Activated CD4-positive, alpha-beta T cell treated with anti-CD3 and anti-CD28 coated beads, Interleukin-2, amount 10 ng/mL, durations not matched to agents 7 days and 5 days (primary cell): ENCODE measurements at regions not wholly inside any gene's neighbourhood (a gene's known extent, or its start where the extent isn't known, plus 50 kb on each side); places are given as distances from the start of the nearest gene placed in this dataset.
"Not testable (repeated sequence)": the region's sequence is repeated elsewhere in the genome, so short reads cannot be mapped to it uniquely, and the experiment has no call there.

Source experiments
- CTCF ChIA-PET: fragments of 350-600 bp; sonication (Branson Sonifier 250); formaldehyde crosslinking; loops from one replicate; lab custom pipeline; 2021; ENCODE audit warnings: antibody characterized with exemption; lab: Charles Lee
- POLR2A ChIA-PET: fragments of 350-600 bp; sonication (Branson Sonifier 250); formaldehyde crosslinking; loops from one replicate; lab custom pipeline; 2021; ENCODE audit warnings: antibody characterized with exemption; lab: Charles Lee
- DNase-seq: peaks from one replicate; pipeline ENCODE4 v3.0.0-alpha.2; 2020
- H3K27ac Mint-ChIP-seq: one replicate; pipeline ENCODE4 v1.8.0; 2021; ENCODE audit warnings: mild to moderate bottlenecking, moderate library complexity, mixed read lengths
- H3K27me3 Mint-ChIP-seq: one replicate; pipeline ENCODE4 v1.8.0; 2021; ENCODE audit warnings: mixed read lengths
- H3K36me3 Mint-ChIP-seq: one replicate; pipeline ENCODE4 v1.8.0; 2021; ENCODE audit warnings: low read depth, mixed read lengths
- H3K4me1 Mint-ChIP-seq: one replicate; pipeline ENCODE4 v1.8.0; 2021; ENCODE audit warnings: mixed read lengths
- H3K4me3 Mint-ChIP-seq: one replicate; pipeline ENCODE4 v1.8.0; 2021; ENCODE audit warnings: mild to moderate bottlenecking, moderate library complexity, mixed read lengths
- H3K9me3 Mint-ChIP-seq: one replicate; pipeline ENCODE4 v1.8.0; 2021; ENCODE audit warnings: mixed read lengths

GRCh38 chr5:102554082-102554481 is 55.3 kb upstream of the SLCO6A1 start:
- ChIA-PET CTCF (no interaction called here), POLR2A (no interaction called here)
- no peak for DNase-seq
- peaks cover 11% of the 10 kb centered on the region for H3K27me3 Mint-ChIP-seq
- no peaks in the 10 kb centered on the region for H3K36me3 Mint-ChIP-seq
- H3K27ac Mint-ChIP-seq: no peak overlapping the region
- H3K4me3 Mint-ChIP-seq: no peak overlapping the region
- no peaks in the 10 kb centered on the region for H3K4me1 Mint-ChIP-seq
- no peaks in the 10 kb centered on the region for H3K9me3 Mint-ChIP-seq

GRCh38 chr5:102554728-102555127 is 55.9 kb upstream of the SLCO6A1 start:
- Mint-ChIP-seq H3K4me3 (no peak overlapping the region), H3K27me3 (peaks cover 10% of the 10 kb centered on the region), H3K27ac (no peak overlapping the region), H3K4me1 (no peaks in the 10 kb centered on the region), H3K36me3 (no peaks in the 10 kb centered on the region), H3K9me3 (no peaks in the 10 kb centered on the region)
- DNase-seq: no peak
- ChIA-PET POLR2A (no interaction called here), CTCF (no interaction called here)

DNA sequence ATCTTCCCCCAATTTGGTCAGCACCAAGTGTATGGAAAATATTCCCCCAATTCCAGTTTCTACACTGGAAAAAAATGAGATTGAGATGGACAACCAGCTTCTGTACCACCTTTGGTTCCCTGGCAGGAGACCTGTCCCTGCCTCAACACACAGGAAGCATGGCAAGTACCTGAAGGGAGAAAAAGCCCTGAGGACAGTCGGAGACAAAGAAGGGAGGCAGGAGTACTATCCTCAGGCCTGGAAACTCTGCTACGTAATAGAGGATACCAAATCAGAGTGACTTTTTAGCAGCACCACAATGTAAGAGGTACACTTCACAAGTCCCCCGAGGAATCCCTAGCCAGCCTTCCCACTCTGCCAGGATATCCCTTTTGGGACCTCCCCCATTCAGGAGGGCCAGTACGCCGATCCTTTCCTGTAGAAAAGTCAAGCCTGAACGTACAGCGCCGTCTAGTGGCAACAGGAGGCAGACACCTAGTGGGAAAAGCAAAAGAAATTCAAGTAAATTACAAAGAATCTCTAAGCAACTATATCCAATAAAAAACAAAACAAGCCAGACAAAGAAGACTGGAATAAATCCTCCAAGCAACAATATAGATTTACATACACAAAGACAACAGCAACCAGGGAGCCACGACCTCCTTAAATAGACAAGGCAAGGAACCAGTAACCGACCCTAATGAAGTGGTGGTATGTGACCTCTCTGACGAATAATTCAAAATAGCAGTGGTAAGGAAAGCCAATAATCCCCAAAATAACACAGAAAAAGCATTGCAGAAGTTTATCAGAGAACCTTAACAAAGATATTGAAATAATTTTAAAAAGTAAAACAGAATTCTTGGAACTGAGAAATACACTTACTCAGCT is 63.3 kb upstream of the SLCO6A1 start:
- no peaks in the 10 kb centered on the region for H3K4me1 Mint-ChIP-seq
- H3K27me3 Mint-ChIP-seq: peaks cover 9% of the 10 kb centered on the region
- no peak overlapping the region for H3K4me3 Mint-ChIP-seq
- ChIA-PET CTCF (no interaction called here), POLR2A (no interaction called here)
- H3K9me3 Mint-ChIP-seq: no peaks in the 10 kb centered on the region
- H3K36me3 Mint-ChIP-seq: no peaks in the 10 kb centered on the region
- peak; percentile 7 for DNase-seq
- no peak overlapping the region for H3K27ac Mint-ChIP-seq

DNA sequence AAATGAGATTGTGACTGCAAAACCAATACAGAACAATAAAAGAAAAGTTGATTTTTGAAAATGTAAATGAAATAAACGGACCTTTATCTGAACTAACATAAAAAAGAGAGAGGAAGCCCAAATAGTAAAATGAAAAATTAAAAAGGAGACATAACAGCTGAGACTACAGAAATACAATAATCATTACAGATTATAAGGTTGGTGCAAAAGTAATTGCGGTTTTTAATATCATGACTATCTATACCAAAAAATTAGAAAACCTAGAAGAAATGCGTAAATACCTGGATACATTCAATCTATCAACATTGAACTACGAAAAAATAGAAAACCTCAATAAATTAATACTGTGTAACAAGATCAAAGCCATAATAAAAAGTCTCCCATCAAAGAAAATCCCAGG is 71.9 kb upstream of the SLCO6A1 start:
- DNase-seq: no peak
- Mint-ChIP-seq H3K27ac (no peak overlapping the region), H3K36me3 (no peaks in the 10 kb centered on the region), H3K9me3 (no peaks in the 10 kb centered on the region), H3K27me3 (peaks cover 24% of the 10 kb centered on the region), H3K4me3 (no peak overlapping the region), H3K4me1 (no peaks in the 10 kb centered on the region)
- CTCF ChIA-PET: no interaction called here
- POLR2A ChIA-PET: no interaction called here

DNA sequence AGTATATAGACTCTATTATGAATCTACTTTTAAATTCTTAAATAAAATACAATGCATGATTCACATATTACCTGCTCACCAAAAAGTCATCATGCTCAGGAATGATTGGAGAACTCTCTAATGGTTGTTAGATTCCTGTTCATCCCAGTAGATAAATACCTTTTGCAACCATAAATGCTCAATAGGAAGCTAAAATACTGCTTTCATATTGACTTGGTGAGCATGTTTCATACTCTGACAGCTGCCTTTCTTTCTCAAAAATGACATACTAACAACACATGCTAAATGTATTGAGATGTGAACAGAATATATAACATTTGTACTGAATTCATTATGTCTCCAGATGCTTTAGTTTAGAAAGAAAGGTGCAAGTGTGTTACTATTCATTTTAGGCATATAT is 79.6 kb upstream of the SLCO6A1 start:
- Mint-ChIP-seq H3K27me3 (peaks cover 10% of the 10 kb centered on the region), H3K9me3 (no peaks in the 10 kb centered on the region), H3K4me3 (no peak overlapping the region), H3K36me3 (no peaks in the 10 kb centered on the region), H3K27ac (no peak overlapping the region), H3K4me1 (no peaks in the 10 kb centered on the region)
- DNase-seq: no peak
- CTCF ChIA-PET: no interaction called here
- POLR2A ChIA-PET: no interaction called here

- CTCF ChIA-PET: no interaction called here
- H3K4me1 Mint-ChIP-seq: no peaks in the 10 kb centered on the region
Measured at GRCh38 chr5:102579379-102579778, 80.6 kb upstream of the SLCO6A1 start.

DNA sequence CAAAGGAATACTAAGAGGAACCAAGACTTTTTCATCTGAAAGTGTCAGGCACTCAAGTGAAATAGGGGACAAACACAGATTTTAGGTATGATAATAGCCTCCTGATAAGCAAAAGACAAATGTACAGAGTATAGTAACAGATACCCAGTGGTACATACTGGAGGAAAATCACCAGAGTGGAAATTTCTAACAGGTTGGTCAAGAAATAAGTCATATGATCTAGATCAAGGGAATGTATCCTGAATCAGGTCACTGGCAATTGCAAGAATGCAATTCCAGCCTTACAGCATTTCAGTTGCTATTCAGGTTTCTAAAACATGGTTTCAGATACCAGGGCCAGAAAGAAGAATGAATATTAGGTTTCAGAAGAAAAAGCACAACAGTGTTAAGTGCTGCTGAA is 82.2 kb upstream of the SLCO6A1 start:
- Mint-ChIP-seq H3K36me3 (no peaks in the 10 kb centered on the region), H3K27me3 (no peaks in the 10 kb centered on the region), H3K4me1 (no peaks in the 10 kb centered on the region), H3K4me3 (no peak overlapping the region), H3K27ac (no peak overlapping the region), H3K9me3 (no peaks in the 10 kb centered on the region)
- no peak for DNase-seq
- CTCF ChIA-PET: no interaction called here
- POLR2A ChIA-PET: no interaction called here

More at GRCh38 chr5:102579379-102579778, 80.6 kb upstream of the SLCO6A1 start:
- Mint-ChIP-seq H3K27me3 (peaks cover 8% of the 10 kb centered on the region), H3K27ac (no peak overlapping the region), H3K4me3 (no peak overlapping the region), H3K36me3 (no peaks in the 10 kb centered on the region), H3K9me3 (no peaks in the 10 kb centered on the region)
- no peak for DNase-seq
- POLR2A ChIA-PET: no interaction called here

DNA sequence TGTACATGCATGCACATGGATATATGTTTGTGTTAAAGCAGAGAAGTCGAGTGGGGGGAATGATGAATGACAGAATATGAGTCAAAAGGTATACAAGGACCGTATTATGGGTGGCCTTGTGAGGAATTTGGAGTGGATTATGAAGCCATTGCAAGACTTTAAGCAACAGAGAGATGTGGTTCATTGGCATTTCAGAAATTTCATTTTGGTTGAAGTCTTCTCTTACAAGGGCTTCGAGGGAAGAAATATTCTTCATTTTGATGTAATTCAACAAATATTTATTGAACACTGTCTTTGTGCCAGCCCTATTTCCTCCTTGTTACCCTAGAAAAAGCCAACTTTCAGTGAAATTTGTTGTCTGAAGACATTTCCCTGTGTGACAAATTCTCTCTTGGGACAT is 83.9 kb upstream of the SLCO6A1 start:
- no peaks in the 10 kb centered on the region for H3K4me1 Mint-ChIP-seq
- no peaks in the 10 kb centered on the region for H3K36me3 Mint-ChIP-seq
- ChIA-PET POLR2A (no interaction called here), CTCF (no interaction called here)
- no peak for DNase-seq
- H3K4me3 Mint-ChIP-seq: no peak overlapping the region
- H3K27ac Mint-ChIP-seq: no peak overlapping the region
- H3K27me3 Mint-ChIP-seq: no peaks in the 10 kb centered on the region
- no peaks in the 10 kb centered on the region for H3K9me3 Mint-ChIP-seq

- ChIA-PET POLR2A (no interaction called here), CTCF (interaction anchor here (0.6 kb wide), 1 partner anchor 194 kb away, joined by 3 read pairs; no protein-coding TSS in a partner anchor)
- H3K36me3 Mint-ChIP-seq: no peaks in the 10 kb centered on the region
- no peak overlapping the region for H3K27ac Mint-ChIP-seq
- no peaks in the 10 kb centered on the region for H3K27me3 Mint-ChIP-seq
- H3K4me3 Mint-ChIP-seq: no peak overlapping the region
- DNase-seq: no peak
- H3K4me1 Mint-ChIP-seq: no peaks in the 10 kb centered on the region
- no peaks in the 10 kb centered on the region for H3K9me3 Mint-ChIP-seq
Measured at GRCh38 chr5:102583276-102584124, 84.7 kb upstream of the SLCO6A1 start.

- Mint-ChIP-seq H3K36me3 (no peaks in the 10 kb centered on the region), H3K4me1 (no peaks in the 10 kb centered on the region), H3K27ac (no peak overlapping the region), H3K9me3 (peaks cover 4% of the 10 kb centered on the region), H3K27me3 (peaks cover 1% of the 10 kb centered on the region), H3K4me3 (no peak overlapping the region)
- DNase-seq: no peak
- POLR2A ChIA-PET: no interaction called here
- CTCF ChIA-PET: no interaction called here
Measured at GRCh38 chr5:102589661-102590060, 90.9 kb upstream of the SLCO6A1 start.

GRCh38 chr5:102590467-102590866 is 91.7 kb upstream of the SLCO6A1 start:
- Mint-ChIP-seq H3K9me3 (peaks cover 7% of the 10 kb centered on the region), H3K4me3 (no peak overlapping the region), H3K36me3 (no peaks in the 10 kb centered on the region), H3K4me1 (peaks cover 2% of the 10 kb centered on the region), H3K27me3 (peaks cover 1% of the 10 kb centered on the region), H3K27ac (no peak overlapping the region)
- ChIA-PET CTCF (no interaction called here), POLR2A (no interaction called here)
- DNase-seq: no peak

GRCh38 chr5:102591650-102592049 is 92.8 kb upstream of the SLCO6A1 start:
- Mint-ChIP-seq H3K27me3 (peaks cover 1% of the 10 kb centered on the region), H3K27ac (no peak overlapping the region), H3K9me3 (peaks cover 7% of the 10 kb centered on the region), H3K36me3 (no peaks in the 10 kb centered on the region), H3K4me1 (peaks cover 7% of the 10 kb centered on the region), H3K4me3 (no peak overlapping the region)
- ChIA-PET CTCF (no interaction called here), POLR2A (no interaction called here)
- no peak for DNase-seq

DNA sequence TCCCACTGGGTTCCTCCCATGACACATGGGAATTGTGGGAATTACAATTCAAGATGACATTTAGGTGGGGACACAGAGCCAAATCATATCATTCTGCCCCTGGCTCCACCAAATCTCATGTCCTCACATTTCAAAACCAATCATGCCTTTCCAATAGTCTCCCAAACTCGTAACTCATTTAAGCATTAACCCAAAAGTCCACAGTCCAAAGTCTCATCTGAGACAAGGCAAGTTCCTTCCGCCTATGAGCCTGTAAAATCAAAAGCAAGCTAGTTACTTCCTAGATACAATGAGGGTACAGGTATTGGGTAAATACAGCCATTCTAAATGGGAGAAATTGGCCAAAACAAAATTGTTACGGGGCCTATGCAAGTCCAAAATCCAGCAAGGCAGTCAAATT is 93.8 kb upstream of the SLCO6A1 start:
- H3K27ac Mint-ChIP-seq, H3K27me3 Mint-ChIP-seq, H3K4me3 Mint-ChIP-seq, H3K9me3 Mint-ChIP-seq, H3K36me3 Mint-ChIP-seq, POLR2A ChIA-PET, CTCF ChIA-PET, DNase-seq, H3K4me1 Mint-ChIP-seq: not testable (repeated sequence)
